OCI-LY7 (cell line): ENCODE measurements at regions not wholly inside any gene's neighbourhood (a gene's known extent, or its start where the extent isn't known, plus 50 kb on each side); places are given as distances from the start of the nearest gene placed in this dataset.

Experiments used
- CTCF ChIP-seq: fragments of 200-600 bp; sonication (generic); conservative IDR thresholded peaks from 2 replicates; pipeline ENCODE4 v1.5.1; 2014; ENCODE audit warnings: mild to moderate bottlenecking, antibody characterized with exemption, low read length, moderate library complexity, mixed read lengths
- EZH2phosphoT487 ChIP-seq: fragments of 200-600 bp; sonication (generic); IDR thresholded peaks from 2 replicates; pipeline ENCODE4 v1.6.1; 2018; ENCODE audit warnings: low read depth, borderline replicate concordance, mild to moderate bottlenecking, mixed run types, antibody characterized with exemption, low read length, moderate library complexity, mixed read lengths

- TF ChIP-seq CTCF (no peak), EZH2phosphoT487 (no peak)
Measured at GRCh38 chr7:49102411-49102810, 178.1 kb downstream of the CDC14C start.
